ENCODE measurements at regions not wholly inside any gene's neighbourhood (a gene's known extent, or its start where the extent isn't known, plus 50 kb on each side); places are given as distances from the start of the nearest gene placed in this dataset.

GRCh38 chr3:15924914-15925313 lies 127.1 kb upstream of the ANKRD28 start:
- Histone ChIP-seq H3K27ac (no peak overlapping the region), H3K27me3 (ENCODE audit: insufficient read depth, low read depth, severe bottlenecking) (no peaks in the 10 kb centered on the region), H3K9me3 (ENCODE audit: severe bottlenecking) (no peaks in the 10 kb centered on the region), H3K36me3 (no peaks in the 10 kb centered on the region), H3K4me3 (ENCODE audit: low read depth, low read length) (no peak overlapping the region)
- DNase-seq: no peak
- no peak for TF ChIP-seq CTCF (IDR thresholded peaks at IDR 0.05; ENCODE audit: low read depth, low read length)

GRCh38 chr3:15926871-15927270 lies 129.1 kb upstream of the ANKRD28 start:
- no peak for DNase-seq

GRCh38 chr3:15927969-15928368 lies 130.2 kb upstream of the ANKRD28 start:
- Histone ChIP-seq H3K4me3 (ENCODE audit: low read depth, low read length) (no peak overlapping the region), H3K36me3 (no peaks in the 10 kb centered on the region), H3K27ac (no peak overlapping the region), H3K27me3 (ENCODE audit: insufficient read depth, low read depth, severe bottlenecking) (no peaks in the 10 kb centered on the region), H3K9me3 (ENCODE audit: severe bottlenecking) (no peaks in the 10 kb centered on the region)
- DNase-seq: no peak
- no peak for TF ChIP-seq CTCF (IDR thresholded peaks at IDR 0.05; ENCODE audit: low read depth, low read length)

More at GRCh38 chr3:15926871-15927270, 129.1 kb upstream of the ANKRD28 start:
- no peaks in the 10 kb centered on the region for H3K9me3 ChIP-seq (ENCODE audit: severe bottlenecking)
- H3K36me3 ChIP-seq: no peaks in the 10 kb centered on the region
- TF ChIP-seq CTCF (IDR thresholded peaks at IDR 0.05; ENCODE audit: low read depth, low read length): no peak
- no peak overlapping the region for H3K4me3 ChIP-seq (ENCODE audit: low read depth, low read length)
- no peak overlapping the region for H3K27ac ChIP-seq
- H3K27me3 ChIP-seq (ENCODE audit: insufficient read depth, low read depth, severe bottlenecking): no peaks in the 10 kb centered on the region

- no peak overlapping the region for H3K4me3 ChIP-seq (ENCODE audit: low read depth, low read length)
- no peaks in the 10 kb centered on the region for H3K27me3 ChIP-seq (ENCODE audit: insufficient read depth, low read depth, severe bottlenecking)
- no peak overlapping the region for H3K27ac ChIP-seq
- TF ChIP-seq CTCF (IDR thresholded peaks at IDR 0.05; ENCODE audit: low read depth, low read length): no peak
- no peaks in the 10 kb centered on the region for H3K9me3 ChIP-seq (ENCODE audit: severe bottlenecking)
- DNase-seq: no peak
- no peaks in the 10 kb centered on the region for H3K36me3 ChIP-seq
Measured at GRCh38 chr3:15929944-15930571, 132.3 kb upstream of the ANKRD28 start.

GRCh38 chr3:15932348-15933300 lies 134.8 kb upstream of the ANKRD28 start:
- DNase-seq: no peak
- Histone ChIP-seq H3K36me3 (no peaks in the 10 kb centered on the region), H3K4me3 (ENCODE audit: low read depth, low read length) (no peak overlapping the region), H3K27me3 (ENCODE audit: insufficient read depth, low read depth, severe bottlenecking) (no peaks in the 10 kb centered on the region), H3K9me3 (ENCODE audit: severe bottlenecking) (no peaks in the 10 kb centered on the region), H3K27ac (no peak overlapping the region)
- TF ChIP-seq CTCF (IDR thresholded peaks at IDR 0.05; ENCODE audit: low read depth, low read length): no peak
